ENCODE measurements at regions not wholly inside any gene's neighbourhood (a gene's known extent, or its start where the extent isn't known, plus 50 kb on each side); places are given as distances from the start of the nearest gene placed in this dataset.

DNA sequence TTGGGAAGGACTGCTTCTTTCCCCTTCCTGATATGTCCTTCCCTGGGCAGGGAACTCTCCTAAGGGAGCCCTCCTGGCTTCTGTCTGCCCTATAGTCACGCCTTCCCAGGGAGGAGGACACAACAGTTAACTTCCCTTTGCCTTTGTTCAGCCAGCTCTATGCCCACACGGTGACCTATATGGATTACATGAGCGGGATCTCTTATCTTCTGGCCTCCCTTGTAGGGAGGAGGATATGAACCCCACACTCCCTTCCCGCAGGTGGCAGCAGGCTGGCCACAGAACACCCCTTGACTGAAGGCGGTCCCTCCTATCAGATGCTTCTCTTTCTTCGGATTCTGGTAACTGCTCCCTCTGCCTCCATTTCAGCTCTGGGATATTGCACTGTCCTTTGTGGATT lies 135.6 kb upstream of the MAX start:
- TF ChIP-seq CTCF (conservative IDR thresholded peaks at IDR 0.05; ENCODE audit: low read depth, low read length) (no peak), POLR2A (IDR thresholded peaks at IDR 0.05; ENCODE audit: low read depth, low read length) (no peak), RAD21 (IDR thresholded peaks at IDR 0.05; ENCODE audit: low read length) (no peak), MAZ (IDR thresholded peaks at IDR 0.05; ENCODE audit: borderline replicate concordance, low read depth, low read length) (no peak), SMC3 (IDR thresholded peaks at IDR 0.05; ENCODE audit: low read depth, low read length) (no peak), CEBPB (IDR thresholded peaks at IDR 0.05; ENCODE audit: low read depth, low read length) (no peak), USF2 (IDR thresholded peaks at IDR 0.05; ENCODE audit: low read depth, low read length) (no peak), RFX5 (IDR thresholded peaks at IDR 0.05; ENCODE audit: low read depth, low read length) (no peak), FOS (IDR thresholded peaks at IDR 0.05; ENCODE audit: low read depth, low read length) (no peak), MAFK (IDR thresholded peaks at IDR 0.05; ENCODE audit: low read depth, low read length) (no peak), RCOR1 (IDR thresholded peaks at IDR 0.05; ENCODE audit: insufficient replicate concordance, low read length) (no peak), BHLHE40 (IDR thresholded peaks at IDR 0.05; ENCODE audit: low read depth, low read length) (no peak)
- TF ChIP-seq, protein P1, sequence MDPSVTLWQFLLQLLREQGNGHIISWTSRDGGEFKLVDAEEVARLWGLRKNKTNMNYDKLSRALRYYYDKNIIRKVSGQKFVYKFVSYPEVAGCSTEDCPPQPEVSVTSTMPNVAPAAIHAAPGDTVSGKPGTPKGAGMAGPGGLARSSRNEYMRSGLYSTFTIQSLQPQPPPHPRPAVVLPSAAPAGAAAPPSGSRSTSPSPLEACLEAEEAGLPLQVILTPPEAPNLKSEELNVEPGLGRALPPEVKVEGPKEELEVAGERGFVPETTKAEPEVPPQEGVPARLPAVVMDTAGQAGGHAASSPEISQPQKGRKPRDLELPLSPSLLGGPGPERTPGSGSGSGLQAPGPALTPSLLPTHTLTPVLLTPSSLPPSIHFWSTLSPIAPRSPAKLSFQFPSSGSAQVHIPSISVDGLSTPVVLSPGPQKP (IDR thresholded peaks at IDR 0.05; ENCODE audit: borderline replicate concordance, low read depth, low read length) = no peak

All from IMR-90 (cell line).